GM12891 (cell line): ENCODE measurements at regions not wholly inside any gene's neighbourhood (a gene's known extent, or its start where the extent isn't known, plus 50 kb on each side); places are given as distances from the start of the nearest gene placed in this dataset.
"Not testable (repeated sequence)": the region's sequence is repeated elsewhere in the genome, so short reads cannot be mapped to it uniquely, and the experiment has no call there.

Source experiments
- POLR2A ChIP-seq: IDR thresholded peaks from 2 replicates; pipeline ENCODE4 v1.6.1; 2011; ENCODE audit warnings: low read depth, low read length, control low read depth
- POLR2AphosphoS5 ChIP-seq: IDR thresholded peaks from 2 replicates; pipeline ENCODE4 v1.6.1; 2011; ENCODE audit warnings: low read depth, low read length, control low read depth
- POU2F2 ChIP-seq: IDR thresholded peaks from 2 replicates; pipeline ENCODE4 v1.6.1; 2011; ENCODE audit warnings: low read depth, mild to moderate bottlenecking, control low read depth, low read length, moderate library complexity
- TAF1 ChIP-seq: IDR thresholded peaks from 2 replicates; pipeline ENCODE4 v1.6.1; 2011; ENCODE audit warnings: low read depth, low read length, control low read depth

DNA sequence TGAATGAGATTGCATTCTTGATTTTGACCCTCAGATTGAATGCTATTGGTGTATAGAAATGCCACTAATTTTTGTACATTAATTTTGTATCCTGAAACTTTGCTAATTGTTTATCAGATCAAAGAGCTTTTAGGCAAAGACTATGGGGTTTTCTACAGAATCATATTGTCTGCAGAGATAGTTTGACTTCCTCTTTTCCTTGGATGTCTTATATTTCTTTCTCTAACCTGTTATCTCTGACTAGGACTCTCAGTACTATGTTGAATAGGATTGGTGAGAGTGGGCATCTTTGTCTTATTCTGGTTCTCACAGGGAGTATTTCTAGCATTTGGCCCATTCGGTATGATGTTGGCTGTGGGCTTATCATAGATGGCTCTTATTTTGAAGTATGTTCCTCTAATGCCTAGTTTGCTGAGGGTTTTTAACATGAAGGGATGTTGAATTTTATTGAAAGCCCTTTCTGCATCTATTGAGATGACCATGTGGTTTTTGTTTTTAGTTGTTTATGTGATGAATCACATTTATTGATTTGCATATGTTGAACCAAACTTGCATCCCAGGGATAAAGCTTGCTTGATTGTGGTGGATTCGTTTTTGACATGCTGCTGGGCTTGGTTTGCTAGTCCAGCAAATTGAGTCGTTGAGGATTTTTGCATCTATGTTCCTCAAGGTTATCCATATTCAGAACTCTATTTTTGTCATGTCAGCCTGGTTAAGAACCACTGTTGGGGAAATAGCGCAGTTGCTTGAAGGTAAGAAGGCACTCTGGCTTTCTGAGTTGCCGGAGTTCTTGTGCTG is 85.8 kb upstream of the NOTCH2NLA start:
- TF ChIP-seq TAF1, POLR2AphosphoS5, POLR2A, POU2F2: not testable (repeated sequence)
